H1 (cell line): ENCODE measurements at regions not wholly inside any gene's neighbourhood (a gene's known extent, or its start where the extent isn't known, plus 50 kb on each side); places are given as distances from the start of the nearest gene placed in this dataset.

ENCODE experiments used
- CTCF ChIA-PET: fragments of 300-600 bp; sonication (Branson Sonifier 250); formaldehyde crosslinking; loops from one replicate; lab custom pipeline; 2021; ENCODE audit not compliant: partially characterized antibody; lab: Charles Lee
- POLR2A ChIA-PET: fragments of 300-600 bp; sonication (Branson Sonifier 250); formaldehyde crosslinking; loops from one replicate; lab custom pipeline; 2021; ENCODE audit warnings: inconsistent platforms; ENCODE audit not compliant: partially characterized antibody; lab: Charles Lee
- DNase-seq, 2 experiments: peaks; one replicate each; pipeline versions ENCODE4 v3.0.0 to v3.0.0-alpha.2; 2010 to 2022; ENCODE audit warnings: low spot score in 2 of 2, low read depth in 1 of 2, mixed read lengths in 1 of 2
- FAIRE-seq: peaks from 2 replicates; lab custom pipeline; 2011; peaks lifted over from hg19 to GRCh38; lab: Jason Lieb, UNC
- H2AFZ ChIP-seq: 2 replicates; pipeline ENCODE4 v1.8.1; 2012; ENCODE audit warnings: low read length, inconsistent platforms
- H2AK5ac ChIP-seq: 2 replicates; pipeline ENCODE4 v1.6.1; 2013; ENCODE audit warnings: low read depth, low read length
- H2BK120ac ChIP-seq: replicated peaks from 2 replicates; pipeline ENCODE3; 2013; ENCODE audit warnings: low read depth, low read length, inconsistent platforms
- H2BK12ac ChIP-seq: 2 replicates; pipeline ENCODE4 v1.6.1; 2013; ENCODE audit warnings: low read depth, low read length
- H2BK15ac ChIP-seq: 2 replicates; pipeline ENCODE4 v1.6.1; 2013; ENCODE audit warnings: low read length
- H2BK20ac ChIP-seq: 2 replicates; pipeline ENCODE4 v1.6.1; 2013; ENCODE audit warnings: low read length
- H2BK5ac ChIP-seq: 2 replicates; pipeline ENCODE4 v1.6.1; 2013; ENCODE audit warnings: low read depth, low read length
- H3K14ac ChIP-seq: 2 replicates; pipeline ENCODE4 v1.6.1; 2013; ENCODE audit warnings: inconsistent platforms; ENCODE audit not compliant: insufficient read length
- H3K18ac ChIP-seq: 2 replicates; pipeline ENCODE4 v1.6.1; 2013; ENCODE audit warnings: low read length; ENCODE audit errors: extremely low read depth
- H3K23ac ChIP-seq: 2 replicates; pipeline ENCODE4 v1.6.1; 2013; ENCODE audit warnings: inconsistent platforms; ENCODE audit not compliant: insufficient read length
- H3K23me2 ChIP-seq: 2 replicates; pipeline ENCODE4 v1.6.1; 2013; ENCODE audit warnings: low read depth, low read length
- H3K27ac ChIP-seq: 2 replicates; pipeline ENCODE4 v1.6.1; 2011; ENCODE audit warnings: low read depth, low read length, inconsistent platforms
- H3K27me3 ChIP-seq, 4 experiments: replicated peaks in 1 of 4; 1 replicate in 1 of 4; 2 replicates in 3 of 4; pipeline versions ENCODE4 v1.6.1 to v1.8.1; 2011 to 2013; ENCODE audit warnings: low read length in 3 of 4, mild to moderate bottlenecking in 3 of 4, inconsistent platforms in 2 of 4, mixed read lengths in 2 of 4, moderate library complexity in 1 of 4; ENCODE audit not compliant: control insufficient read depth in 3 of 4, insufficient read depth in 3 of 4; ENCODE audit errors: extremely low read depth in 1 of 4
- H3K36me3 ChIP-seq, 4 experiments: 2 replicates each; pipeline versions ENCODE4 v1.6.1 to v1.8.1; 2011 to 2013; ENCODE audit warnings: mild to moderate bottlenecking in 4 of 4, low read length in 3 of 4, moderate library complexity in 2 of 4, control low read depth in 1 of 4, inconsistent platforms in 1 of 4; ENCODE audit not compliant: insufficient read depth in 4 of 4, control insufficient read depth in 2 of 4
- H3K4ac ChIP-seq: replicated peaks from 2 replicates; pipeline ENCODE3; 2013; ENCODE audit warnings: low read length, low read depth, mixed read lengths, inconsistent platforms; ENCODE audit not compliant: insufficient read length
- H3K4me1 ChIP-seq, 4 experiments: replicated peaks in 1 of 4; 1 replicate in 1 of 4; 2 replicates in 3 of 4; pipeline versions ENCODE4 v1.6.1 to v1.8.1; 2011 to 2013; ENCODE audit warnings: low read length in 3 of 4, inconsistent platforms in 2 of 4, mixed read lengths in 1 of 4; ENCODE audit not compliant: insufficient read depth in 4 of 4, control insufficient read depth in 3 of 4
- H3K4me2 ChIP-seq, 2 experiments: 2 replicates each; pipeline versions ENCODE4 v1.6.1 to v1.8.1; 2011 to 2013; ENCODE audit warnings: low read depth in 2 of 2, low read length in 2 of 2, control low read depth in 1 of 2, inconsistent platforms in 1 of 2, mild to moderate bottlenecking in 1 of 2; ENCODE audit not compliant: insufficient read depth in 1 of 2
- H3K4me3 ChIP-seq, 4 experiments: fragments of 200-600, 300-600 bp in 1 of 4; sonication (generic), shearing (Covaris generic), sonication (Bioruptor Twin) in 1 of 4; 2 replicates each; pipeline versions ENCODE4 v1.5.1 to v1.8.1; 2011 to 2016; ENCODE audit warnings: low read length in 4 of 4, low read depth in 3 of 4, control low read depth in 2 of 4, inconsistent platforms in 2 of 4, mild to moderate bottlenecking in 2 of 4, mixed read lengths in 1 of 4, moderate library complexity in 1 of 4; ENCODE audit not compliant: insufficient read depth in 2 of 4; ENCODE audit errors: extremely low read depth in 1 of 4
- H3K56ac ChIP-seq: replicated peaks from 2 replicates; pipeline ENCODE3; 2013; ENCODE audit warnings: low read depth, mild to moderate bottlenecking, mixed read lengths, low read length, inconsistent platforms; ENCODE audit not compliant: insufficient read length
- H3K79me1 ChIP-seq: 2 replicates; pipeline ENCODE4 v1.6.1; 2013; ENCODE audit warnings: low read depth, low read length, control low read depth
- H3K79me2 ChIP-seq, 2 experiments: 2 replicates each; pipeline versions ENCODE4 v1.6.1 to v1.8.1; 2012 to 2013; ENCODE audit warnings: low read length in 2 of 2, mild to moderate bottlenecking in 2 of 2, inconsistent platforms in 1 of 2; ENCODE audit not compliant: insufficient read depth in 2 of 2, control insufficient read depth in 1 of 2
- H3K9ac ChIP-seq, 4 experiments: replicated peaks in 1 of 4; 1 replicate in 1 of 4; 2 replicates in 3 of 4; pipeline versions ENCODE4 v1.6.1 to v1.8.1; 2011 to 2013; ENCODE audit warnings: low read depth in 3 of 4, low read length in 3 of 4, control low read depth in 2 of 4, mild to moderate bottlenecking in 2 of 4, moderate library complexity in 2 of 4, inconsistent platforms in 1 of 4; ENCODE audit errors: extremely low read depth in 1 of 4
- H3K9me3 ChIP-seq, 2 experiments: 2 replicates each; pipeline versions ENCODE4 v1.6.1 to v1.8.1; 2012 to 2013; ENCODE audit warnings: mild to moderate bottlenecking in 2 of 2, moderate library complexity in 2 of 2, control low read depth in 1 of 2, inconsistent platforms in 1 of 2, low read depth in 1 of 2, low read length in 1 of 2, mixed read lengths in 1 of 2; ENCODE audit not compliant: insufficient read depth in 2 of 2
- H4K20me1 ChIP-seq, 2 experiments: replicated peaks in 1 of 2; 2 replicates each; pipeline versions ENCODE3 to v1.8.1; 2011 to 2013; ENCODE audit warnings: inconsistent platforms in 2 of 2, low read length in 2 of 2, mild to moderate bottlenecking in 1 of 2; ENCODE audit not compliant: insufficient read depth in 2 of 2, control insufficient read depth in 1 of 2
- H4K5ac ChIP-seq: 2 replicates; pipeline ENCODE4 v1.6.1; 2013; ENCODE audit warnings: low read length, low read depth, mixed read lengths, inconsistent platforms; ENCODE audit not compliant: insufficient read length
- H4K8ac ChIP-seq: 2 replicates; pipeline ENCODE4 v1.8.0; 2013; ENCODE audit warnings: mild to moderate bottlenecking, moderate library complexity, low read length, inconsistent platforms; ENCODE audit not compliant: insufficient read depth; ENCODE audit errors: extremely low read depth
- H4K91ac ChIP-seq: replicated peaks from 2 replicates; pipeline ENCODE3; 2013; ENCODE audit warnings: low read length, mixed read lengths, inconsistent platforms; ENCODE audit not compliant: insufficient read length
- BCL11A ChIP-seq, 2 experiments: IDR thresholded peaks; one replicate each; pipeline ENCODE4 v1.6.1; 2011; ENCODE audit warnings: low read depth in 2 of 2, low read length in 2 of 2, mild to moderate bottlenecking in 2 of 2
- CTCF ChIP-seq, 3 experiments: IDR thresholded peaks; 1 replicate in 2 of 3; 2 replicates in 1 of 3; pipeline versions ENCODE4 v1.5.1 to v1.6.1; 2011; ENCODE audit warnings: low read length in 3 of 3, mild to moderate bottlenecking in 3 of 3, inconsistent platforms in 2 of 3, low read depth in 1 of 3, moderate library complexity in 1 of 3; ENCODE audit not compliant: insufficient read depth in 1 of 3; ENCODE audit errors: control extremely low read depth in 1 of 3
- MAX ChIP-seq: IDR thresholded peaks from 2 replicates; pipeline ENCODE4 v1.6.1; 2012; ENCODE audit warnings: inconsistent platforms
- SIN3A ChIP-seq, 2 experiments: IDR thresholded peaks in 1 of 2; conservative IDR thresholded peaks in 1 of 2; 2 replicates each; pipeline ENCODE4 v1.6.1; 2011 to 2012; ENCODE audit warnings: low read length in 2 of 2, improper control_type of control experiment in 1 of 2, low read depth in 1 of 2, mild to moderate bottlenecking in 1 of 2
- WGBS, 2 experiments: shearing (Covaris generic) in 1 of 2; methylation state at CpG; one replicate each; pipeline versions ENCODE4 v1.1.6 to v1.1.7; 2013 to 2015; ENCODE audit warnings: low lambda C conversion rate in 2 of 2, mixed read lengths in 2 of 2, inconsistent platforms in 1 of 2, low coverage in 1 of 2, missing lambda C conversion rate in 1 of 2; ENCODE audit not compliant: insufficient replicate concordance in 2 of 2, insufficient coverage in 1 of 2, insufficient read length in 1 of 2; ENCODE audit errors: extremely low coverage in 1 of 2, missing lambda C conversion rate in 1 of 2; 5-methylcytosine and 5-hydroxymethylcytosine counted together

GRCh38 chrX:128601706-128602105, 549.5 kb upstream of the ACTRT1 start:
- Histone ChIP-seq H3K9me3 (peaks cover 0 to under 1% of the 10 kb centered on the region in 2 experiments; a peak in 1 of 4 replicates), H4K91ac (no peak overlapping the region), H3K4me2 (no peak overlapping the region), H2AK5ac (no peak overlapping the region), H3K79me1 (no peaks in the 10 kb centered on the region), H3K4ac (no peak overlapping the region), H4K5ac (no peak overlapping the region), H3K23me2 (no peaks in the 10 kb centered on the region), H2BK5ac (no peak overlapping the region), H2BK120ac (no peak overlapping the region), H3K23ac (no peak overlapping the region), H2BK15ac (no peak overlapping the region), H4K20me1 (no peaks in the 10 kb centered on the region), H3K36me3 (no peaks in the 10 kb centered on the region), H2BK20ac (no peak overlapping the region)
- DNase-seq, result no peak
- TF ChIP-seq BCL11A (IDR thresholded peaks at IDR 0.05; ENCODE audit: low read depth in 2 of 2, low read length in 2 of 2), result no peak
- no peak for TF ChIP-seq SIN3A (conservative IDR thresholded peaks at IDR 0.05 in 1 of 2, IDR thresholded peaks at IDR 0.05 in 1 of 2; ENCODE audit: low read depth in 1 of 2, low read length in 2 of 2)
- no peak for TF ChIP-seq CTCF (IDR thresholded peaks at IDR 0.05; ENCODE audit: control extremely low read depth in 1 of 3, insufficient read depth in 1 of 3, low read depth in 1 of 3, low read length in 3 of 3)
- TF ChIP-seq MAX, result no peak
- TF ChIP-seq, all 59 proteins: peak for 0
- no peak overlapping the region for H3K27ac ChIP-seq
- WGBS, 2 experiments, result 94% methylated on average over 2 of the region's 2 CpGs; no CpG with 5 or more reads in 1 of the 2 experiments
- no peak overlapping the region for H3K9ac ChIP-seq
- H3K79me2 ChIP-seq, result no peaks in the 10 kb centered on the region
- H2AFZ ChIP-seq, result no peak overlapping the region
- no peaks in the 10 kb centered on the region for H3K4me1 ChIP-seq
- no peak overlapping the region for H3K14ac ChIP-seq
- POLR2A ChIA-PET, result no interaction called here
- no peak overlapping the region for H3K4me3 ChIP-seq
- H3K18ac ChIP-seq, result no peak overlapping the region
- H3K56ac ChIP-seq, result no peak overlapping the region
- no peak for FAIRE-seq
- CTCF ChIA-PET, result no interaction called here
- H2BK12ac ChIP-seq, result no peak overlapping the region
- H4K8ac ChIP-seq, result no peak overlapping the region
- H3K27me3 ChIP-seq, result no peaks in the 10 kb centered on the region
